NCI-H82 treated with DMSO at 0.1 percent for 48 hours (cell line): ENCODE measurements at regions not wholly inside any gene's neighbourhood (a gene's known extent, or its start where the extent isn't known, plus 50 kb on each side); places are given as distances from the start of the nearest gene placed in this dataset.
"Not testable (repeated sequence)": the region's sequence is repeated elsewhere in the genome, so short reads cannot be mapped to it uniquely, and the experiment has no call there.

Experiments
- DNase-seq: peaks from one replicate; lab custom pipeline; 2025; ENCODE audit not compliant: unreplicated experiment; lab: John Stamatoyannopoulos, UW

DNA sequence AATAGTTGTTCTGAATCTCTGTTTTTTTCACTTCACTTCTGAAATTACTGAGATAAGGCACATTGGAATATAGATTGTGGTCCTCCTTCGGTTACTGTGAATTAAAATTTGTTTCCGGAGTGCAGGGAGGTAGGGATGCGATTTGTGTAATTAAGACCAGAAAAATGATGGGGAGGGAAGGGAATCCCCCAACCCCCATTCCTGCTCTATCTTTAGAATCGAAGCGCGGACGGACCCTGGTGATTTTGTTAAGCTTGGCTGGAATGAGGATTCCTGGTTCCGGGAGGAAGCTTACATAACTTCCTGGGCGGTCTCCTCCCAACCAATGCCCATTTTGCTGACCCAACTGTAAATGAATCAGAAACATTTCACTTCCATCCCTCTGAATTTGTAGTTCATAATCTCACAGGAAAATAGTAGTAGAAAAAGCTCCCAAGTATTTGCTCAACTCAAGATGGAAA lies 220.1 kb upstream of the MSX2 start:
- DNase-seq = no peak

DNA sequence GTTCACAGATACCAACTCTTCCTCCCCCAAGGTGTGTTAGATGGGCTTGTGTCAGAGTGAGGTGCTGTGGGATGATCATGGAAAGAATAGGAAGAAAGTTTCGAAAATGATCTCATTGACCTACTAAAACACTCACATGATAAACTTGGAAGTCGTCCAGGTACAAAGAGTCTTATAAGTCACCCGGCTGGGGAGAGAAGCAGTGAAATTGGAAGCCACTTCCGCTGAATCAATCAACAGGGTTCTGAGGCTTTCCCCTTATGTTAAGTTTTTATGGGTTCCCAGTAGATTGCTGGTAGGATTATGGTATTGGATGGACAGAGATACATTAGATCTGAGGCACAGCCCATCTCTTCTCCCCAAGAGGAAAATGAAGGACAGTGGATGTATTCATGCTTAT lies 218.8 kb upstream of the MSX2 start:
- DNase-seq = no peak

DNA sequence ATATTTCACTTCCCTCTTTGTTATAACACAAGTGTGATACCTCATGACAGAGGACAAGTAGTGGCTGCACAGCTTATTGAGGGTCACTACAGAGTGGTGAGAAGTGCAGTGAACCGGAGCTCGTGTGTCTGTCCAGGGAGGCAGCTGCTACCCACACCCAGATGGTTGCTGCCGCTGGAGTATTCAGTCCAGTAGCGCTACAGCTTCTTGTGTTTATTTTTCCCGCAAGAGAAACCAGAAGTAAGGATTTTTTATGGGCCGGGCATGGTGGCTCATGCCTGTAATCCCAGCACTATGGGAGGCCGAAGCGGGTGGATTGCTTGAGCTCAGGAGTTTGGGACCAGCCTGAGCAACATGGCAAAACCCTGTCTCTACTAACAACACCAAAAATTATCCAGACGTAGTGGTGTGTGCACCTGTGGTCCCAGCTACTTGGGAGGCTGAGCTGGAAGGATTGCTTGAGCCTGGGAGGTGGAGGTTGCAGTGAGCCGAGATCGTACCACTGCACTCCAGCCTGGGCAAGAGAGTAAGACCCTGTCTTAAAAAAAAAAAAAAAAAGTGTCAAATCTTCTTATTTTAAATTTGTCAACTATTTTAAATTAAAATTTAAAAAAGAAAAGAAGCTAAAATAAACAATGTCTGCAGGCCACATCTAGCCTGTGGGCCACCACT lies 213.5 kb upstream of the MSX2 start:
- DNase-seq = not testable (repeated sequence)

DNA sequence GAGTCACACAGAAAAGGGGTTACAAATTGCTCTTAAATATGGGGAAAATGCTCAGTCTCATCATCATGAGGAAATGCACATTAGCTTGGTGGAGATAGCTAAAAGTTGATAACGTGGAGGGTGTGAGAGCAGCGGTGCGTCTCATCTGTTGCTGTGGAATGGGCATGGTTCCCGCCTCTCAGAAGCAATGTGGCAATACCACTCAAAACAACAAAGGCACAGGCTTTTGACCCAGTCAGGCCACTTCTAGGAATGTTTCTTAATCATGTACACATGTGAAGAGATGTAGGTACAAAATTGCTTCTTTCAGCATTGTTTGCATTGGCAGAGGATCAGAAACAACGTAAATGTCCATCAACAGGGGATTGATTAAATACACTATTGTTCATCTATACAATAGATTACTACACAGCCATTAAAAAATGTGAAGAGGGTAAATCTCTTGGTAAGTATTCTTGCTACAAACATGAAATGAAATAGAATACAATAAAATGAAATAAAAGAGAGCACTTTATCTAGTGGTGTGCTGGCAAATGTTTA lies 212.6 kb upstream of the MSX2 start:
- no peak for DNase-seq

DNA sequence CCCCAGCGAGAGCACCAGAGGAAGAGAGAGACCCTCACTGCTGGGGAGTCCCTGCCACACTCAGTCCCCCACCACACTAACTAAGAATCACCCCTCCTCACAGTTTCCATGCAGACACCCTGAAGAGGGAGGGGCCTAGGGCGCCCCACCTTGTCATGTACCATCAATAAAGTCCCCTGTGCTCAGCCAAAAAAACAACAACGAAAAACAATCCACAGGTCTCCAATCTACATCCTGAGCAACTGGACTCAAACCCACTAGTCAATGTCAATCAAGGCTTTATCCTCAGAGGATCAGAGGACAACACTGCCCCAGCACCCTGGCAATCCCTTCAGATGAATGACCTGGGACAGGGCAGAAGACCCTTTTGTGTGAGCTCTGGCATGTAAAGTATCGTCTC lies 210.1 kb upstream of the MSX2 start:
- no peak for DNase-seq

DNA sequence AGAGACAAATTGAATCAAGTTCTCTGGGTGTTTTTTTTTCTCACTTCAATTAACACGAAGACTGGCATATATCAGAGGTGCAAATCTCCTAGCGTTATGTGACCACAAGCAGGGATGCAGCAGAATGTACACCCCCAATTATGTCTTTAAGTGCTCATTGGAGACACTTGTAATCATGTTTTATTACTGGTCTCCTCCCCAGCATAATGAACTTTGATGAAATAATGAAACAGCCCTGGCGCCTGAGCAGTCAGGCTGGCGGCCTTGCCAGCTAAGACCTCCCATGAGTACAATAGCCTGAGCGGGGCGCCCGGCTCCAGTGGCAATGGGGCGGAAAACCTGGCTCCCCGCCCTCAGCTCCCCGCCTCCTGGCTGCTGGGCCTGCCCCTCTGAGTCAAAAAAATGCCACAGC lies 209.4 kb upstream of the MSX2 start:
- no peak for DNase-seq

DNA sequence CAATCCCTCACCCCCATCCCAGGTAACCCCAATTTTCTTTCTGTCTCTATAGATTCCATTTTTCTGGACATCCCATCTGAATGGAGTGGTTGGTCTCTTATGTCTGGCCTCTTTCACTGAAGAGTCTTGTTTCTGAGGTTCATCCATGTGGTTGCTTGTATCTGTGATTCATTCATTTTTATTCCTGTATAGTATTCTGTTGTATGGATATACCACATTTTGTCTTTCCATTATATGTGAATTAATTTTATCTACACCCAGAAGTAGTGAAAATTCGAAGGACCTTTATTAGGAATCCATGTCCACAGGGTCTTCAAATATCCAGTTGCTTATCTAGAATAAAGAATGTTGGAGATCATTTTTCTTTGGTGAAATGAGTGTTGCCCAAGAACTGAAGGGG lies 207.6 kb upstream of the MSX2 start:
- no peak for DNase-seq

DNA sequence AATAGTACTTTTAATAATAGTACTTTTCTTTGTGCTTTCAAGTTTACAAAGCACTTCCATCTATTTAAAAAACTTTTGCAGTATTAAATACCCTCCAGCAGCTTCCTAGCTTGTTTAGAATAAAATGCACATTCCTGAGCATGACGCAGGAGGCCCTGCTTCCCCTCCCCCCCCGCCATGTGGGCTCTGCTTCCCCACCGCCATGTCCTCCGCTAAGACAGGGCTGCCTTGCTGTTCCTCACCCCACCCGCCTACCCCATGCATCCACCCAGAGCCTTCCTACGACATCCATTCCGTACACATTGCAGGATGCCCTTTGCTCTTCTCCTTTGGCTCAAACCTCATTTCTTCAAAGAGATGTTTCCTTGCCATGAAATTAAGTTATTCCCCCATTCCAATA lies 205.9 kb upstream of the MSX2 start:
- no peak for DNase-seq

DNA sequence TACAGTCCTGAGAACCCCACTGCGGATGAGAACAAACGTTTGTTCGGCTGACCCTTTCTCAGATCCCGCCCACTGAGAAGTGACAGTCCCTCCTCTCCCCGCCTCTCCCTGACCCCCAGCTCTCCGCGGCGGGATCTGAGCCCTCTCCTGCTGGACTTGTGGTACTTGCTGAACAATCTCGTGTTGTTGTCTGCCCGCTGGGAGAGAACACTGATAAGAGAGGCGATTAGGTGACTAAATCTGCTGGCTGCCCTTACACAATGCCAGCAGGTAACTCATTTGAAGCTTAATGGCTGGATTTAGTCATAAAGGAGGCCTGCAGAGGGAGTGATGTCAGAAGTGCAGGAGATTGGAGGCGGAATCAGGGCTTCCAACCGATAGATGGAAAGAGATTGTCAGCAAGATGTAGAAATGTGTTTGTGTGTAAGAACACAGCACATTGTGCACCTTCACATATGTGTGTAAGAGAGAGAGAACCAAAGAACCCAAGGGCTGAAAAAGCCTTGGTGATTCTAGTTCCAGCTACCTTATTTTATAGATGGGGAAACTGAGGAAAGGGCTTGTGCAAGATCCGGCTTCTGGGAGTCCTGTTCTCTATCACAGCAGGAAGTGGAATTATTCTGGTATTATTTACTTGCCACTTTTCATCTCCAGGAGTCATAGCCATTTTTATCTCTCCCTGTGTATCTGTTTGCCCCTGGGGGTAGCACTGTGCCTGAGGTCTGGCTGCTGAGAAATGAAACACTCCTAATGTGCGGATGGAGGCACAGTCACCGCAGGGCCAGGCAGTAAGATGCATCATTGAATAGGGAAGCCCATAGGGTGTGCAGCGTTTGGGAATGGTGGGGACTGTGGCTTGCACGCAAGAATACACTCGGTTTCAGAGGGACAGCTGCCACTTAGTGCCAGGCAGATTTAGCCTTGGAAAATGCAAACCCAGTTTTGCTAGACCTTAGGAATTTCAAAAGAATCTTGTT lies 203.7 kb upstream of the MSX2 start:
- no peak for DNase-seq

DNA sequence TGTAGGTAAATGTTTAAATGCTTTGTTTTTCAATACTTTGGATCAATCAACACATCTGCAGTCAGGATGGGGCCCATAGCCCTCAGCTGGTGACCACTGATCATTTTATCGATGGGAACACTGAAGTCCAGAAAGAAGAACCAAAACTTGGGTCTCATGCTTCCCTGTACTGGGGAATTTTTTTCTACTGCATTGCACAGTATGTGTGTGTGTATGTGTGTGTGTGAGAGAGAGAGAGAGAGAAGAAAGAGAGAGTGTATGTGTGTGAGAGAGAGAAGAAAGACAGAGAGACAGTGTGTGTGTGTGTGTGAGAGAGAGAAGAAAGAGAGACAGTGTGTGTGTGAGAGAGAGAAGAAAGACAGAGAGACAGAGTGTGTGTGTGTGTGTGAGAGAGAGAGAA lies 202.9 kb upstream of the MSX2 start:
- DNase-seq = no peak

DNA sequence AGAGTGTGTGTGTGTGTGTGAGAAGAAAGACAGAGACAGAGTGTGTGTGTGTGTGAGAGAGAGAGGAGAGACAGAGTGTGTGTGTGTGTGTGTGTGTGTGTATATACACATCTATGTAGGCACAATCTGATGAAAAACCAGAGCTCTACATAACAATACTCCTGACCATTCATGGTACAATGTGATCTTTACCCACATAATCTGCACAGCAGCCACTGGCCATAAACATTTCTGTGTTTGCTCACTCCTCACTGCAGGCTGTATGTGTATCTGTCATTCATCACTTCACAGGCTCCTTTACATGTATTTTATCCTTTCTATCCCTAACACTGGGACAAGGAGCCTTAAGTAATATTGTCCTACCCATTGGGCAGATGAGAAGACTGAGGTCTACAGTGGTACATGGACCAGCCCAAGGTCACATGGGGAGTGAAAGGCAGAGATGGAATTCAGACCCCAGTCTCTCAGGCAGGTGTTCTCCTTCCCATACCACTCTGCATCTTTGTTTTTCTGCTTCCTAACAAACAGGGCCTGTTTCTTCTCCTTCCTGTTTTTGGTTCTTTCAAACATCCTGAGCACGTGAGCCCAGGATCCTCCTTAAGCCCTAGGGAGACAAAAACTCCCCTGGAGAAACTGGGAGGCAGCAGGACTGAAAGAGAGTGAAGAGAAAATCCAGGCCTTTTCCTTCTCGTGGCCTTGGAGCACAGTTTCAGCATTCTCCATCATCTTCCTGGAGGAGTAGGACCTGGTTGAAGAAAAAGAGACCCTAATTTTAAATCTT lies 201.7 kb upstream of the MSX2 start:
- no peak for DNase-seq

DNA sequence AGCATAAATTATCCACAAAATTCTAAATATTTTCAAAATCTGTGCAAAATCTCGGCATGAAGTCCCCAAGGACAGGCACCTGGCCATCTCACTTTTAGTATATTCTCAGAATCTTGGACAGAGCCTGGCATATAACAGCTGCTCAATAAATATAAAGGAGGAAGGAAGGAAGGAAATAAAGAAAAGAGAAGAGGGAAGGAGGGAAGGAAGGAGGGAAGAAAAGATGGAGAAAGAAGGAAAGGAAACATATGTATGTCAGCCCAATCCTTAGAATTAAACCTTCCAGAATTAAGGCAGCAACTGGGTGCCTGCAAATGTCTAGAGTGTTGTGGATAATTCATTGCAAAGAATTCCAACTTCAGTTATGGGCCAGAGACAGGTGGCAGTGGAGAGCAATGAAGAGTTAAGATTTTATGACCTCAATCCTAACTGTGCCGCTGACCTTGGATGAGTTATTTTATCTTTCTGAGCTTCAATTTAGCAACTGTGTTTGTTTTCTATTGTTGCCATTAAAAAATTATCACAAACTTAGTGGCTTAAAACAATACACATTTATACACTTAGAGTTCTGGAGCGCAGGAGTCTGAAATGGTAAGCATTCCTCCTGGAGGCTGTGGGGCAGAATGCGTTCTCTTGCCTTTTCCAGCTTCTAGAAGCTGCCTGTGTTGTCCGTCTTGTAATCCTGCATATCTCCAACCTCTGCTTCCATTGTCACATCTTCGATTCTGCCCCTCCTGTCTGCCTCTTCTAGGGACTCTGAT lies 200.9 kb upstream of the MSX2 start:
- DNase-seq = no peak

DNA sequence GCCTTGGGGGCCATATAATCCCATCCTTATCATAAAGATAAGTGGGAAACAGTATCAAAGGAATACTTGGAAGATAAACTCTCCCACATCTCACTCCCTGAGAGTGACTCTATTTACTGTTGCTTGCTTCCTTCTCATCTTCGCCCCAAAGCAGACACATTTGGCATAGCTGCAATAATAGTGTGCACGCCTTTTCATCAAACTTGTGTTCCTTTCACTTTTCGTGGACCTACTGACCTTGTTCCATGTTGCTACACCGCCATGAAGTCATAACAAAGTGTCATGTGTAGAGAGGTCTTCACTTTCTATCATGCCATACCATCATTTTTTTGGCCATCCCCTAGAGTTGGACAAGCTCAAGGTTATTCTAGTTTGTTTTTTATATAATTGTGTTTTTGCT lies 200.0 kb upstream of the MSX2 start:
- DNase-seq = no peak

DNA sequence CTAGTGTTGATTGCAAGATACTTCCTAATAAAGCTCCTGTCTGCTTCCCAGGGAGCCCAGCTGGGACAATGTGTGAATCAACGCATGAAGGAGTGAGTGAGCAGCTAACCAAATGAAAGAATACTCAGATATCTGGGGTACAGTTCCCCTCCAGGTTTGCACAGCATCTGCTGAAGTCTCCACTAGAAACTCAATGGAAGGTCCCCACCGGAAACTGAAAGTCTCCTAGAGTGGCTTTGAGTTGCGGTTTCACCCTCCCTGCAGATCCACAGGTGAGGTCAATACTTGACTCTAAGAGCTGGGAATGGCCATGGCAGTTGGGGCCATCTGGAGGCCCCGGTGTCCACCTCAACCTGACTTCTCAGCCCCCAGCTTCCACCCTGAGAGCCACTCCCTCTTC lies 198.2 kb upstream of the MSX2 start:
- no peak for DNase-seq

DNA sequence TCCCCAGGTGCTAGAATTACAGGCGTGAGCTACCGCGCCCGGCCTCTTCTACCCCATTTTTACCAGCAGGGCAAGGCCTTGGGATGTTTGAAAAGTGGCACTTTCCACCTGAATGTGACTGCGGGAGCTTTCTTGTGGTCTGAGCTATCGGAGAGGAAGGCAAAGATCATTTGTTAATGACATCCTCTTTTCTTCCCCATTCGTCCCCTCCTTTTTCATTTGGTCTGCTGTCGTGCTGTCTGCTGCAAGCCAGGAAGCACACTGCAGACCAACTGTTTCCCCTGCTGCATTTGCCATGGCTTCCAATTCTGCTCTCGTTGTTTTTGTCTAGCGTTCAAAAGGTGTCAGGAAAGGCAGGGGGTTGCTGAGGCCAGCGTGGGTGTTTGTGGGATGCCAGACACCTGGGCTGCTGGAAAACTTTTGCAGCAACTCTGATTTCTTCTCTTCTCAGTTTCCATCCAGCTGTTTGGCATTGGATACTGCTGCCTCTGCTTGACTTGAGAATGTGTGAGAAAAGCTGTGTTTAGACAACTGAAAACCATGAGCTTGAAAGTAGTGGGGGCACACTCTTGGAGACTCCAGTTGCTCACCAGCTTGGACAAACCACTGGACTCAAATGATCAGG lies 196.4 kb upstream of the MSX2 start:
- no peak for DNase-seq

DNA sequence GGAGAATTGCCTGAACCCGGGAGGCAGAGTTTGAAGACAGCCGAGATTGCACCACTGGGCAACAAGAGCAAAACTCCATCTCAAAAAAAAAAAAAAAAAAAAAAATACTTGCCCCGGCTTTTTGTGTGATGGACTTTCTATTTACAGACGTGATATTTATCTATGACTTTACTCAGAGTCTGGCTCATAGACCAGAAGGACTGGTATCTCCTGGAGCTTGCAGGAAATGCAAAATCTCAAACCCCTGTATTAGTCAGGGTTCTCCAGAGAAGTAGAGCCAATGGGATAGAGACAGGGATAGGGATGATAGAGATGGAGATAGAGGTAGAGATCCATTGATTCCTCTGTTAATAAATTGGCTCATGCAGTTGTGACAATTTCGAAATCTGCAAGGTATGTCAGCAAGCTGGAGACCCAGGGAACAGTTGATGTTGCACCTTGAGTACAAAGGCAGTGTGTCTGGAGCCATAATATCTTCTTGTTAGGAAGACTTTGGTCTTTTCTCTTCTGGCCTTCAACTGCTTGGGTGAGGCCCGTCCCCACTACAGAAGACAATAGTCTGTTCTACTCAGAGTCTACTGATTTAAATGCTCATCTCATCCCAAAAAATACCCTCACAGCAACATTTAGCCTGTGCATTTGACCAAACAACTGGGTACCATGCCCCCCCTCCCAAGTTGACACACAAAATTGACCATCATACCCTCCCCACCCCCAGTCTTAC lies 195.4 kb upstream of the MSX2 start:
- DNase-seq = no peak

DNA sequence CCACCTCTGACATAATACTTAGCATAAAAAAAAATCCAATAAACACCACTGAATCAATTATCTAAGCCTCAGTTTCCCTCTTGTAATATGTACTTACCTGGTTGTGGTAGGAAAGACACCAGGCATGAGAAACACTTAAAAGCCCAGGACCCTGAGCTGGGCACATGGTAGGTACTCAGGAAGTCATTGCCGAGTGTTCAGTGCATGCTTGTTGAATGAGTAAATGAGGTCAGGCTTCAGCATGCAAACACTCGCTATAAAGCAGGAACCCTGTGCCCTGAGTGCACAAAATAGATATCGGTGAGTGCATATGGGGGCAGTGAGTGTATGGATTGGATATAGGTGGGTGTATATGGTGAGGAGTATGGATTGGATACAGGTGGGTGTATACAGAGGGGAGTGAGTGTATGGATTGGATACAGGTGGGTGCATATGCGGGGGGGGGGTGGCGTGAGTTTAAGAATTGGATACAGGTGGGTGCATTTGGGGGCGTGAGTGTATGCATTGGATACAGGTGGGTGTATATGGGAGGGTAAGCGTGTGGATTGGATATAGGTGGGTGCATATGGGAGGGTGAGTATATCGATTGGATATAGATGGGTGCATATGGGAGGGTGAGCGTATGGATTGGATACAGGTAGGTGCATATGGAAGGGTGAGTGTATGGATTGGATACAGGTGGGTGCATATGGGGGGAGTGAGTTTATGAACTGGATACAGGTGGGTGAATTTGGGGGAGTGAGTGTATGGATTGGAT lies 194.3 kb upstream of the MSX2 start:
- no peak for DNase-seq

DNA sequence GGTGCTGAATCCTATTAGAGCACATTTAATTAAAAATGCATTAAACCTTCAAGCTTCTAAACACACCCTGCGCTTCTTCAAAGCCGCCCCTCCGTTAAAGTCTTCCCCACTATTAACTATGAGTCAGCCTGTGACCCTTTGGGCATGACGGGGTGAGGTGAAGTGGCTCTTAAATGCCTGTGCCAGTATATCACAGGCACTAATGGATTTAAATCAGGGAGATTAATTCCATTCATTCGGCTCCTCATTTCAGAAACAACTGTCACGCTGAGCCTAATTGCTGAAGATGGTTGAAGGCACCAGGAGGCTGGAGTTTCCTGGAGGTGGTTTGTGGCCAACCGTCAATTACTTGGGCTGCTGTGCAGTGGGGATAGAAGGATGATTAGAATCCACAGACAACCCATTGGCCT lies 192.6 kb upstream of the MSX2 start:
- peak; percentile 91 for DNase-seq
